ENCODE measurements at regions not wholly inside any gene's neighbourhood (a gene's known extent, or its start where the extent isn't known, plus 50 kb on each side); places are given as distances from the start of the nearest gene placed in this dataset.

- ChIA-PET CTCF (no interaction called here), POLR2A (no interaction called here)
- no peak for DNase-seq
- intact Hi-C loops (cut with micrococcal nuclease): no loop called here
- no peak overlapping the region for H3K4me2 ChIP-seq (replicated peaks; ENCODE audit: low read depth, low read length, poor library complexity, severe bottlenecking)
- H3K27me3 Mint-ChIP-seq: no peaks in the 10 kb centered on the region
- H3K9me3 ChIP-seq (ENCODE audit: control extremely low read depth in 1 of 3, control insufficient read depth in 2 of 3, insufficient read depth in 1 of 3, low read length in 2 of 3): peaks cover 0 to 5% (median 4%) of the 10 kb centered on the region in 3 donors
- no peak overlapping the region for H3K4me3 ChIP-seq (ENCODE audit: control extremely low read depth in 1 of 5, extremely low read depth in 1 of 5, insufficient read depth in 1 of 5, low read depth in 2 of 5, low read length in 4 of 5)
- TF ChIP-seq CTCF (IDR thresholded peaks at IDR 0.05) (no peak), EZH2 (IDR thresholded peaks at IDR 0.05; ENCODE audit: borderline replicate concordance, insufficient read depth, low read depth, low read length, poor library complexity, severe bottlenecking) (no peak)
- 90% methylated on average over 9 of the region's 11 CpGs for WGBS (ENCODE audit: insufficient coverage)
- H3K4me1 Mint-ChIP-seq: no peaks in the 10 kb centered on the region
- peaks cover 0 to 10% of the 10 kb centered on the region in 2 experiments for H3K36me3 ChIP-seq (replicated peaks in 1 of 2; ENCODE audit: control extremely low read depth in 1 of 2, control insufficient read depth in 1 of 2, extremely low read depth in 1 of 2, insufficient read depth in 2 of 2, low read length in 1 of 2)
- H3K9ac ChIP-seq (ENCODE audit: low read length): no peak overlapping the region
- H3K4me1 ChIP-seq (ENCODE audit: control insufficient read depth in 2 of 2, insufficient read depth in 2 of 2, low read length in 2 of 2): no peaks in the 10 kb centered on the region
- no peaks in the 10 kb centered on the region for H3K9me3 Mint-ChIP-seq (ENCODE audit: insufficient read depth)
- no peak overlapping the region for H2AFZ ChIP-seq (ENCODE audit: insufficient read depth, low read depth, low read length, poor library complexity, severe bottlenecking)
- no peak overlapping the region for H3K4me3 Mint-ChIP-seq
- H3K27me3 ChIP-seq (replicated peaks in 1 of 4; ENCODE audit: control extremely low read depth in 1 of 4, control insufficient read depth in 3 of 4, insufficient read depth in 4 of 4, low read length in 3 of 4): no peaks in the 10 kb centered on the region
- no peaks in the 10 kb centered on the region for H4K20me1 ChIP-seq (ENCODE audit: control insufficient read depth, insufficient read depth, low read length, poor library complexity, severe bottlenecking)
- no peak for ATAC-seq (ENCODE audit: low read depth)
- no peak overlapping the region for H3K27ac Mint-ChIP-seq
- H3K27ac ChIP-seq (ENCODE audit: low read length in 2 of 2): no peak overlapping the region
- H3K79me2 ChIP-seq (ENCODE audit: control insufficient read depth, insufficient read depth, low read length): no peaks in the 10 kb centered on the region
These were observed 112.7 kb downstream of the ASMT start for GRCh38 chrX:1727531-1728027.

GRCh38 chrX:1734806-1735205, 119.9 kb downstream of the ASMT start:
- Histone ChIP-seq H3K27me3 (replicated peaks in 1 of 4; ENCODE audit: control extremely low read depth in 1 of 4, control insufficient read depth in 3 of 4, insufficient read depth in 4 of 4, low read length in 3 of 4) (no peaks in the 10 kb centered on the region), H3K9me3 (ENCODE audit: control extremely low read depth in 1 of 3, control insufficient read depth in 2 of 3, insufficient read depth in 1 of 3, low read length in 2 of 3) (peaks cover 0 to 1% (median under 1%) of the 10 kb centered on the region in 3 donors), H3K27ac (ENCODE audit: low read length in 2 of 2) (no peak overlapping the region), H3K4me2 (replicated peaks; ENCODE audit: low read depth, low read length, poor library complexity, severe bottlenecking) (no peak overlapping the region), H4K20me1 (ENCODE audit: control insufficient read depth, insufficient read depth, low read length, poor library complexity, severe bottlenecking) (no peaks in the 10 kb centered on the region), H2AFZ (ENCODE audit: insufficient read depth, low read depth, low read length, poor library complexity, severe bottlenecking) (no peak overlapping the region), H3K4me3 (ENCODE audit: control extremely low read depth in 1 of 5, extremely low read depth in 1 of 5, insufficient read depth in 1 of 5, low read depth in 2 of 5, low read length in 4 of 5) (no peak overlapping the region), H3K9ac (ENCODE audit: low read length) (no peak overlapping the region), H3K36me3 (replicated peaks in 1 of 2; ENCODE audit: control extremely low read depth in 1 of 2, control insufficient read depth in 1 of 2, extremely low read depth in 1 of 2, insufficient read depth in 2 of 2, low read length in 1 of 2) (no peaks in the 10 kb centered on the region), H3K4me1 (ENCODE audit: control insufficient read depth in 2 of 2, insufficient read depth in 2 of 2, low read length in 2 of 2) (no peaks in the 10 kb centered on the region), H3K79me2 (ENCODE audit: control insufficient read depth, insufficient read depth, low read length) (no peaks in the 10 kb centered on the region)
- intact Hi-C loops (cut with micrococcal nuclease): no loop called here
- Mint-ChIP-seq H3K27me3 (no peaks in the 10 kb centered on the region), H3K4me1 (no peaks in the 10 kb centered on the region), H3K27ac (no peak overlapping the region), H3K4me3 (no peak overlapping the region), H3K9me3 (ENCODE audit: insufficient read depth) (no peaks in the 10 kb centered on the region)
- ATAC-seq (ENCODE audit: low read depth): no peak
- 45% methylated on average over 4 of the region's 5 CpGs for WGBS (ENCODE audit: insufficient coverage)
- no peak for DNase-seq
- TF ChIP-seq EZH2 (IDR thresholded peaks at IDR 0.05; ENCODE audit: borderline replicate concordance, insufficient read depth, low read depth, low read length, poor library complexity, severe bottlenecking): no peak
- no peak for TF ChIP-seq CTCF (IDR thresholded peaks at IDR 0.05)
- CTCF ChIA-PET: no interaction called here
- POLR2A ChIA-PET: no interaction called here
